Ascending aorta (tissue), 2 donors: ENCODE measurements at regions not wholly inside any gene's neighbourhood (a gene's known extent, or its start where the extent isn't known, plus 50 kb on each side); places are given as distances from the start of the nearest gene placed in this dataset.

Experiments
- DNase-seq, 2 donors: peaks; one replicate each; pipeline ENCODE4 v3.0.0-alpha.2; 2019; ENCODE audit warnings: low spot score in 2 of 2
- H3K27ac ChIP-seq, 2 donors: fragments of 200-600 bp; sonication (generic); one replicate each; pipeline ENCODE4 v1.5.1; 2016 to 2017; ENCODE audit warnings: mild to moderate bottlenecking in 1 of 2
- H3K27me3 ChIP-seq: fragments of 200-600 bp; sonication (generic); one replicate; pipeline ENCODE4 v1.5.1; 2017
- H3K36me3 ChIP-seq, 2 donors: fragments of 200-600 bp; sonication (generic); one replicate each; pipeline ENCODE4 v1.5.1; 2016
- H3K4me1 ChIP-seq, 2 donors: fragments of 200-600 bp; sonication (generic); one replicate each; pipeline ENCODE4 v1.5.1; 2016 to 2017; ENCODE audit warnings: mild to moderate bottlenecking in 1 of 2
- H3K4me3 ChIP-seq, 2 donors: fragments of 200-600 bp; sonication (generic); one replicate each; pipeline ENCODE4 v1.5.1; 2016 to 2017; ENCODE audit warnings: mild to moderate bottlenecking in 1 of 2
- H3K9me3 ChIP-seq, 2 donors: fragments of 200-600 bp; sonication (generic); one replicate each; pipeline ENCODE4 v1.5.1; 2016
- intact Hi-C: fragments of 100-400 bp; cut with DNase I; formaldehyde crosslinking; loops from one replicate; pipeline ENCODE4 v1.15.1; 2023
- TF ChIP-seq, protein P1 (sequence below), 3 experiments: fragments of 200-600 bp in 2 of 3; fragments of 450-650 bp in 1 of 3; sonication (generic) in 2 of 3; IDR thresholded peaks; one replicate each; pipeline ENCODE4 v1.5.1; 2016 to 2019; ENCODE audit warnings: antibody characterized with exemption in 3 of 3, mild to moderate bottlenecking in 1 of 3, moderate library complexity in 1 of 3

- Histone ChIP-seq H3K27me3 (no peaks in the 10 kb centered on the region), H3K36me3 (no peaks in the 10 kb centered on the region), H3K4me3 (no peak overlapping the region), H3K4me1 (no peaks in the 10 kb centered on the region), H3K9me3 (no peaks in the 10 kb centered on the region), H3K27ac (no peak overlapping the region)
- TF ChIP-seq, protein P1, sequence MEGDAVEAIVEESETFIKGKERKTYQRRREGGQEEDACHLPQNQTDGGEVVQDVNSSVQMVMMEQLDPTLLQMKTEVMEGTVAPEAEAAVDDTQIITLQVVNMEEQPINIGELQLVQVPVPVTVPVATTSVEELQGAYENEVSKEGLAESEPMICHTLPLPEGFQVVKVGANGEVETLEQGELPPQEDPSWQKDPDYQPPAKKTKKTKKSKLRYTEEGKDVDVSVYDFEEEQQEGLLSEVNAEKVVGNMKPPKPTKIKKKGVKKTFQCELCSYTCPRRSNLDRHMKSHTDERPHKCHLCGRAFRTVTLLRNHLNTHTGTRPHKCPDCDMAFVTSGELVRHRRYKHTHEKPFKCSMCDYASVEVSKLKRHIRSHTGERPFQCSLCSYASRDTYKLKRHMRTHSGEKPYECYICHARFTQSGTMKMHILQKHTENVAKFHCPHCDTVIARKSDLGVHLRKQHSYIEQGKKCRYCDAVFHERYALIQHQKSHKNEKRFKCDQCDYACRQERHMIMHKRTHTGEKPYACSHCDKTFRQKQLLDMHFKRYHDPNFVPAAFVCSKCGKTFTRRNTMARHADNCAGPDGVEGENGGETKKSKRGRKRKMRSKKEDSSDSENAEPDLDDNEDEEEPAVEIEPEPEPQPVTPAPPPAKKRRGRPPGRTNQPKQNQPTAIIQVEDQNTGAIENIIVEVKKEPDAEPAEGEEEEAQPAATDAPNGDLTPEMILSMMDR (IDR thresholded peaks at IDR 0.05) = no peak
- DNase-seq = no peak
- intact Hi-C loops = no loop called here
Observed at GRCh38 chr11:37483761-37484160, 885.7 kb upstream of the RAG2 start.

DNA sequence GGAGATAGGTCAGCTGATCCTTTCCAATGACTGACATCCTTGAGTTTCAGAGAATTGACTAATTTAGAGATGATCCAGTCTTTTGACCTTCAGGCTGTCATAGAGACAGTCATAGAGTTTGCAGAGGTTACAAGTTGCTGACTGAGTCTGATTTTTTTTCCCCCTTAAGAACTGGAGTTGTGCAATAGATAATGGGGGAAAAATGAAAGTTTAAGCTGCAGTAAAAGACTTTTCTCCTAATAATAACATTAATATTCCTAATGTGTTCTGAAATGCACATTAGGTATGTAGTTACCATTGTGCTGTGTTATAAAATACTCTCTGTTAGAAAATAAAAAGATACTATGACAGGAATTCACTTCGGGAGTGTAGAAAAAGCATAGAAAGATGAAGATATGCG, 876.9 kb upstream of the RAG2 start:
- H3K4me3 ChIP-seq = no peak overlapping the region
- intact Hi-C loops = no loop called here
- no peaks in the 10 kb centered on the region for H3K4me1 ChIP-seq
- DNase-seq = no peak
- H3K27me3 ChIP-seq = no peaks in the 10 kb centered on the region
- H3K9me3 ChIP-seq = no peaks in the 10 kb centered on the region
- no peak overlapping the region for H3K27ac ChIP-seq
- H3K36me3 ChIP-seq = no peaks in the 10 kb centered on the region
- TF ChIP-seq, protein P1 (IDR thresholded peaks at IDR 0.05) = no peak

DNA sequence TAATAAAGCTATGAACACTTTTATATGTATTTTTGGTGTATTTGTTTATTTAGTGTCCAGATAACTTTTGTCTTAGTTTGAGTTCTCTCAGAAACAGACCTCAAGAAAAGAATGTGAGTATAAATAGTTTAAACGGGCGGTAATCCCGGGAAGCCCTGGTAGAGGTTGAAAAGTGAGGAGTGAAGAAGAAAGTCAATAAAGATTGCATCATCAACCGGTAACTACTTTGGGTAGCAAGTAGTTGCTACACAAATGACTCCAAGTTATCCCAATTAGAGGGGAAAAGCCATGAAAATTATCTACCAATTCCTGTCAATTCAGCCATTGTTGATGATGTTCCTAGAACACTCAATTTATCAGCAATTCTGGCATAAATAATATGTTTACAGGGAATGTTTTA, 870.3 kb upstream of the RAG2 start:
- Histone ChIP-seq H3K27me3 (no peaks in the 10 kb centered on the region), H3K36me3 (no peaks in the 10 kb centered on the region), H3K9me3 (no peaks in the 10 kb centered on the region), H3K4me3 (no peak overlapping the region), H3K27ac (no peak overlapping the region), H3K4me1 (no peaks in the 10 kb centered on the region)
- intact Hi-C loops = no loop called here
- no peak for DNase-seq
- TF ChIP-seq, protein P1 (IDR thresholded peaks at IDR 0.05) = no peak

GRCh38 chr11:37465221-37465620, 867.2 kb upstream of the RAG2 start:
- Histone ChIP-seq H3K9me3 (no peaks in the 10 kb centered on the region), H3K4me3 (no peak overlapping the region), H3K27ac (no peak overlapping the region), H3K4me1 (no peaks in the 10 kb centered on the region), H3K36me3 (no peaks in the 10 kb centered on the region), H3K27me3 (no peaks in the 10 kb centered on the region)
- TF ChIP-seq, protein P1 (IDR thresholded peaks at IDR 0.05) = no peak
- no peak for DNase-seq
- intact Hi-C loops = no loop called here

GRCh38 chr11:37459456-37459855, 861.4 kb upstream of the RAG2 start:
- H3K27me3 ChIP-seq = no peaks in the 10 kb centered on the region
- TF ChIP-seq, protein P1 (IDR thresholded peaks at IDR 0.05) = no peak

GRCh38 chr11:37456746-37457145, 858.7 kb upstream of the RAG2 start:
- no peak for DNase-seq
- Histone ChIP-seq H3K27ac (no peak overlapping the region), H3K4me1 (no peaks in the 10 kb centered on the region), H3K36me3 (no peaks in the 10 kb centered on the region), H3K9me3 (no peaks in the 10 kb centered on the region), H3K27me3 (no peaks in the 10 kb centered on the region), H3K4me3 (no peak overlapping the region)
- TF ChIP-seq, protein P1 (IDR thresholded peaks at IDR 0.05) = no peak
- intact Hi-C loops = no loop called here

More at GRCh38 chr11:37459456-37459855, 861.4 kb upstream of the RAG2 start:
- Histone ChIP-seq H3K9me3 (no peaks in the 10 kb centered on the region), H3K36me3 (no peaks in the 10 kb centered on the region), H3K4me1 (no peaks in the 10 kb centered on the region), H3K27ac (no peak overlapping the region), H3K4me3 (no peak overlapping the region)
- intact Hi-C loops = no loop called here
- DNase-seq = no peak
